ENCODE measurements at regions not wholly inside any gene's neighbourhood (a gene's known extent, or its start where the extent isn't known, plus 50 kb on each side); places are given as distances from the start of the nearest gene placed in this dataset.

DNA sequence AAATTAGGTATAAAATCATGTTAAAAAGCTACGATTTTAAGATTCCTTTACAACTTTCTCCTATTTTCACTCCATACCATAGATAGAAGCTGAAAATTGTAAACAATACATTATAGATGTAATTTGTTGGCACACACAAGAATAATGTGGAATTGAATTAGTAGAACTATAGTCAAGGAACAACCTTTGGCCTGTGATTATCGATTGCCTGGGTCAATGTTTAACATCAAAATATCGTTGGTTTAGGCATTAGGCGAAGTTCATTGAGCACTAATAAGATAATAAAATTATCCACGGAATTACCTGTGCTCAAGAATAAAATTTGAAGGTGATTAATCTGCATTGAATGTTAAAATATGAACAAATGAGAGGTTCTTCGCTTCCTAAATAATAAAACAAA lies 455.1 kb upstream of the ZP4 start:
- Histone ChIP-seq H3K4me1 (replicated peaks; ENCODE audit: insufficient read depth) (no peaks in the 10 kb centered on the region), H3K4me3 (no peak overlapping the region), H3K27ac (no peak overlapping the region), H3K9me3 (ENCODE audit: insufficient read depth, low read depth) (no peaks in the 10 kb centered on the region), H2AFZ (no peak overlapping the region), H4K20me1 (ENCODE audit: insufficient read depth) (no peaks in the 10 kb centered on the region), H3F3A (ENCODE audit: insufficient read depth, low read depth) (no peaks in the 10 kb centered on the region), H3K4me2 (no peak overlapping the region), H3K79me2 (ENCODE audit: low read depth) (no peaks in the 10 kb centered on the region), H3K27me3 (ENCODE audit: insufficient read depth, low read depth) (0 out of 2 replicates have a peak, but pooled peaks cover 6% of the 10 kb centered on the region), H3K36me3 (ENCODE audit: low read depth) (no peaks in the 10 kb centered on the region), H3K9me2 (ENCODE audit: insufficient read depth) (no peaks in the 10 kb centered on the region; the same call in 1 of the 2 replicates)
- intact Hi-C loops (cut with micrococcal nuclease; ENCODE audit: unreplicated experiment): no loop called here
- POLR2A ChIA-PET (ENCODE audit: unreplicated experiment): no interaction called here
- CTCF ChIA-PET: no interaction called here
- TF ChIP-seq EZH2 (IDR thresholded peaks at IDR 0.05; ENCODE audit: low read depth): no peak
- TF ChIP-seq, protein P1, sequence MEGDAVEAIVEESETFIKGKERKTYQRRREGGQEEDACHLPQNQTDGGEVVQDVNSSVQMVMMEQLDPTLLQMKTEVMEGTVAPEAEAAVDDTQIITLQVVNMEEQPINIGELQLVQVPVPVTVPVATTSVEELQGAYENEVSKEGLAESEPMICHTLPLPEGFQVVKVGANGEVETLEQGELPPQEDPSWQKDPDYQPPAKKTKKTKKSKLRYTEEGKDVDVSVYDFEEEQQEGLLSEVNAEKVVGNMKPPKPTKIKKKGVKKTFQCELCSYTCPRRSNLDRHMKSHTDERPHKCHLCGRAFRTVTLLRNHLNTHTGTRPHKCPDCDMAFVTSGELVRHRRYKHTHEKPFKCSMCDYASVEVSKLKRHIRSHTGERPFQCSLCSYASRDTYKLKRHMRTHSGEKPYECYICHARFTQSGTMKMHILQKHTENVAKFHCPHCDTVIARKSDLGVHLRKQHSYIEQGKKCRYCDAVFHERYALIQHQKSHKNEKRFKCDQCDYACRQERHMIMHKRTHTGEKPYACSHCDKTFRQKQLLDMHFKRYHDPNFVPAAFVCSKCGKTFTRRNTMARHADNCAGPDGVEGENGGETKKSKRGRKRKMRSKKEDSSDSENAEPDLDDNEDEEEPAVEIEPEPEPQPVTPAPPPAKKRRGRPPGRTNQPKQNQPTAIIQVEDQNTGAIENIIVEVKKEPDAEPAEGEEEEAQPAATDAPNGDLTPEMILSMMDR (conservative IDR thresholded peaks at IDR 0.05): no peak
- BruUV-seq (replicated peaks): no TSS peak
- no peak for DNase-seq

- no peaks in the 10 kb centered on the region for H3K79me2 ChIP-seq (ENCODE audit: low read depth)
- no peaks in the 10 kb centered on the region for H4K20me1 ChIP-seq (ENCODE audit: insufficient read depth)
- no peaks in the 10 kb centered on the region for H3K4me1 ChIP-seq (replicated peaks; ENCODE audit: insufficient read depth)
- H3K36me3 ChIP-seq (ENCODE audit: low read depth): no peaks in the 10 kb centered on the region
- H3K4me2 ChIP-seq: no peak overlapping the region
- no peaks in the 10 kb centered on the region for H3F3A ChIP-seq (ENCODE audit: insufficient read depth, low read depth)
- H3K9me2 ChIP-seq (ENCODE audit: insufficient read depth): no peaks in the 10 kb centered on the region; the same call in 1 of the 2 replicates
- no peak for TF ChIP-seq EZH2 (IDR thresholded peaks at IDR 0.05; ENCODE audit: low read depth)
- TF ChIP-seq, protein P1 (conservative IDR thresholded peaks at IDR 0.05): no peak
- BruUV-seq (replicated peaks): no TSS peak
- H3K4me3 ChIP-seq: no peak overlapping the region
- ChIA-PET CTCF (no interaction called here), POLR2A (ENCODE audit: unreplicated experiment) (no interaction called here)
- no peak overlapping the region for H2AFZ ChIP-seq
- H3K27ac ChIP-seq: no peak overlapping the region
- no peaks in the 10 kb centered on the region for H3K9me3 ChIP-seq (ENCODE audit: insufficient read depth, low read depth)
- no peak for DNase-seq
- intact Hi-C loops (cut with micrococcal nuclease; ENCODE audit: unreplicated experiment): no loop called here
- H3K27me3 ChIP-seq (ENCODE audit: insufficient read depth, low read depth): 0 out of 2 replicates have a peak, but pooled peaks cover 6% of the 10 kb centered on the region
Measured at GRCh38 chr1:238343852-238344251, 453.1 kb upstream of the ZP4 start.

DNA sequence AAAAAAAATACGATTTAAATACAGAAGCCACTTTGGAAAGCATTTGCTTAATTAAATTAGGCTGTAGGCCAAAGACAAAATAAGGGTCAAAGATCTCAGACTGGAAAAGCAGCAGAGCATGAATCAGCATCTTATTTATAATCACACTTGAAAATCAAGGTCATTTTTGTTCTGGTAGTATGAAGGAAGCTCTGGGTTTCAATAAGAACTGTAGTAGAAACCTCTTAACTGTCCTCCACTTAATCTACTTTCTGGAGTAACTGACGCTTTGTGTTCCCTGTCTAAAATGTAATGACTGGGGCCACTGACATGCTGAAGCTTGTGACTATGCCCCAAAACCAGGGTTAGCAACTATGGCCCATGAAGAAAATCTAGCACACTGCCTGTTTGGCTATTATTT lies 450.7 kb upstream of the ZP4 start:
- Histone ChIP-seq H3K27me3 (ENCODE audit: insufficient read depth, low read depth) (no peaks in the 10 kb centered on the region), H3F3A (ENCODE audit: insufficient read depth, low read depth) (no peaks in the 10 kb centered on the region), H3K9me2 (ENCODE audit: insufficient read depth) (no peaks in the 10 kb centered on the region; the same call in 1 of the 2 replicates), H3K36me3 (ENCODE audit: low read depth) (no peaks in the 10 kb centered on the region), H3K27ac (no peak overlapping the region), H3K79me2 (ENCODE audit: low read depth) (no peaks in the 10 kb centered on the region), H3K4me3 (no peak overlapping the region), H3K4me2 (no peak overlapping the region), H4K20me1 (ENCODE audit: insufficient read depth) (no peaks in the 10 kb centered on the region), H3K9me3 (ENCODE audit: insufficient read depth, low read depth) (no peaks in the 10 kb centered on the region), H2AFZ (no peak overlapping the region), H3K4me1 (replicated peaks; ENCODE audit: insufficient read depth) (no peaks in the 10 kb centered on the region)
- no peak for TF ChIP-seq EZH2 (IDR thresholded peaks at IDR 0.05; ENCODE audit: low read depth)
- TF ChIP-seq, protein P1 (conservative IDR thresholded peaks at IDR 0.05): no peak
- intact Hi-C loops (cut with micrococcal nuclease; ENCODE audit: unreplicated experiment): no loop called here
- DNase-seq: no peak
- CTCF ChIA-PET: no interaction called here
- no TSS peak for BruUV-seq (replicated peaks)
- POLR2A ChIA-PET (ENCODE audit: unreplicated experiment): no interaction called here
